ENCODE measurements at regions not wholly inside any gene's neighbourhood (a gene's known extent, or its start where the extent isn't known, plus 50 kb on each side); places are given as distances from the start of the nearest gene placed in this dataset.
"Not testable (repeated sequence)": the region's sequence is repeated elsewhere in the genome, so short reads cannot be mapped to it uniquely, and the experiment has no call there.

DNA sequence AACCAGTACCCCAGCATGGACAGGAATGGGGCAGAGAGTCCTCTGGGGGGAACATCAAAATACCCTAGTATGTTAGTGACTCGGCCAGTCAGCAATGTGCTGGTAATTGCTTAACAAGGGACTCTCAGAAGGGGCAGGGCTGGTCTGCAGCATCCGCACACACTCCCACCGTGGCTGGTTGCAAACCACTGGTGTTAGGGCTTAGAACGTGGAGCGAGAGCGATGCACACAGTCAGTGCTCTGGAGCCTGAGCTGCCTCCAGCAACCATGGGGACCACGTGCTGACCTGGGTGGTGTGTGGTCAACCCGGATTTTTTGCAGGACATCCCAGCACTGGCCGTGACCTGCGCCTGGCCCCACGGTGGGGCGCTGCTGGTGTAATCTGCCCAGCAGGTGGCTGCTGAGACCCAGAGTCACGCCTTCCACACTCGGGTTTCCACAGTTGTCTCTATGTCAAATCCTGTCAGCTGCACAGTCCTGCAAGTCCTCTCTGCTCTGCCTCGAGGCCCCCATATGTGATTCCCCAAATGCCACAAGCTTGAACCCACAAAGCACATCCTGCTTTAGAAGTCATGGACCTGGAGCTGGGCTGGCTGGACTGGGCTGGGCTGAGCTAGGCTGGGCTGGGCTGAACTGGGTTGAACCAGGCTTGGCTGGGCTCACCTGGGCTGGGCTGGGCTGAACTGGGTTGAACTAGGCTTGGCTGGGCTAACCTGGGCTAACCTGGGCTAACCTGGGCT lies 50.6 kb upstream of the GPC1 start (continued):
- TF ChIP-seq, protein P1, sequence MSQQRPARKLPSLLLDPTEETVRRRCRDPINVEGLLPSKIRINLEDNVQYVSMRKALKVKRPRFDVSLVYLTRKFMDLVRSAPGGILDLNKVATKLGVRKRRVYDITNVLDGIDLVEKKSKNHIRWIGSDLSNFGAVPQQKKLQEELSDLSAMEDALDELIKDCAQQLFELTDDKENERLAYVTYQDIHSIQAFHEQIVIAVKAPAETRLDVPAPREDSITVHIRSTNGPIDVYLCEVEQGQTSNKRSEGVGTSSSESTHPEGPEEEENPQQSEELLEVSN (IDR thresholded peaks at IDR 0.05): no peak
- TF ChIP-seq MAFK (IDR thresholded peaks at IDR 0.05; ENCODE audit: low read depth, low read length): no peak
- TF ChIP-seq TAF1 (IDR thresholded peaks at IDR 0.05; ENCODE audit: low read depth, low read length): no peak
- no peak for TF ChIP-seq SIN3A (conservative IDR thresholded peaks at IDR 0.05 in 1 of 2, IDR thresholded peaks at IDR 0.05 in 1 of 2; ENCODE audit: low read depth in 1 of 2, low read length in 2 of 2)
- TF ChIP-seq SIRT6 (IDR thresholded peaks at IDR 0.05; ENCODE audit: low read length): no peak
- TF ChIP-seq SIX5 (IDR thresholded peaks at IDR 0.05; ENCODE audit: low read depth, low read length): no peak
- no peak for TF ChIP-seq CREB1 (IDR thresholded peaks at IDR 0.05)

DNA sequence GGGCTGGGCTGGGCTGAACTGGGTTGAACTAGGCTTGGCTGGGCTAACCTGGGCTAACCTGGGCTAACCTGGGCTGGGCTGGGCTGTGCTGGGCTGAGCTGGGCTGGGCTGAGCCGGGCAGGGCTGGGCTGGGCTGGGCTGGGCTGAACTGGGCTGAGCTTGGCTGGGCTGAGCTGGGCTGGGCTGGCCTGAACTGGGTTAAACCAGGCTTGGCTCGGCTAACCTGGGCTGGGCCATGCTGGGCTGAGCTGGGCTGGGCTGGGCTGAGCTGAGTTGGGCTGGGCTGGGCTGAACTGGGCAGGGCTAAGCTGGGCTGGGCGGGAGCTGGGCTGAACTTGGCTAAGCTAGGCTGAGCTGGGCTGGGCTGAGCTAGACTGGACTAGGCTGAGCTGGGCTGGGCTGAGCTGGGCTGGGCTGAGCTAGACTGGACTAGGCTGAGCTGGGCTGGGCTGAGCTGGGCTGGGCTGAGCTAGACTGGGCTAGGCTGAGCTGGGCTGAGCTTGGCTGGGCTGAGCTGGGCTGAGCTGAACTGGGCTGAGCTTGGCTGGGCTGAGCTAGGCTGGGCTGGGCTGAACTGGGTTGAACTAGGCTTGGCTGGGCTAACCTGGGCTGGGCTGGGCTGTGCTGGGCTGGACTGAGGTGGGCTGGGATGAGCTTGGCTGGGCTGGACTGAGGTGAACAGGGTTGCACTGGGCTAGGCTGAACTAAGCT lies 49.9 kb upstream of the GPC1 start:
- H2BK15ac ChIP-seq (ENCODE audit: low read length); H3K79me1 ChIP-seq (ENCODE audit: low read depth, low read length); H2AFZ ChIP-seq (ENCODE audit: low read length); H3K18ac ChIP-seq (ENCODE audit: extremely low read depth, low read length); DNase-seq (ENCODE audit: low read depth in 1 of 2, low spot score in 2 of 2); H4K20me1 ChIP-seq (replicated peaks in 1 of 2; ENCODE audit: control insufficient read depth in 1 of 2, insufficient read depth in 2 of 2, low read length in 2 of 2); H3K14ac ChIP-seq (ENCODE audit: insufficient read length); H2AK5ac ChIP-seq (ENCODE audit: low read depth, low read length); H3K23ac ChIP-seq (ENCODE audit: insufficient read length); H3K4me2 ChIP-seq (ENCODE audit: insufficient read depth in 1 of 2, low read depth in 2 of 2, low read length in 2 of 2); POLR2A ChIA-PET (ENCODE audit: partially characterized antibody); H3K27me3 ChIP-seq (replicated peaks in 1 of 4; ENCODE audit: control insufficient read depth in 3 of 4, extremely low read depth in 1 of 4, insufficient read depth in 3 of 4, low read length in 3 of 4); H3K9me3 ChIP-seq (ENCODE audit: insufficient read depth in 2 of 2, low read depth in 1 of 2, low read length in 1 of 2); H4K8ac ChIP-seq (ENCODE audit: extremely low read depth, insufficient read depth, low read length); FAIRE-seq; H2BK20ac ChIP-seq (ENCODE audit: low read length); H3K23me2 ChIP-seq (ENCODE audit: low read depth, low read length); H3K56ac ChIP-seq (replicated peaks; ENCODE audit: insufficient read length, low read depth, low read length); H3K4me1 ChIP-seq (replicated peaks in 1 of 4; ENCODE audit: control insufficient read depth in 3 of 4, insufficient read depth in 4 of 4, low read length in 3 of 4); H3K36me3 ChIP-seq (ENCODE audit: control insufficient read depth in 2 of 4, insufficient read depth in 4 of 4, low read length in 3 of 4); H2BK12ac ChIP-seq (ENCODE audit: low read depth, low read length); H2BK120ac ChIP-seq (replicated peaks; ENCODE audit: low read depth, low read length); H3K27ac ChIP-seq (ENCODE audit: low read depth, low read length); H3K79me2 ChIP-seq (ENCODE audit: control insufficient read depth in 1 of 2, insufficient read depth in 2 of 2, low read length in 2 of 2); H2BK5ac ChIP-seq (ENCODE audit: low read depth, low read length); H3K9ac ChIP-seq (replicated peaks in 1 of 4; ENCODE audit: extremely low read depth in 1 of 4, low read depth in 3 of 4, low read length in 3 of 4); H3K4ac ChIP-seq (replicated peaks; ENCODE audit: insufficient read length, low read depth, low read length); H4K91ac ChIP-seq (replicated peaks; ENCODE audit: insufficient read length, low read length); H4K5ac ChIP-seq (ENCODE audit: insufficient read length, low read depth, low read length); H3K4me3 ChIP-seq (ENCODE audit: extremely low read depth in 1 of 4, insufficient read depth in 2 of 4, low read depth in 3 of 4, low read length in 4 of 4): not testable (repeated sequence)
- 100% methylated on average over 1 of the region's 3 CpGs; no CpG with 5 or more reads in 1 of the 2 experiments for WGBS, 2 experiments (ENCODE audit: extremely low coverage in 1 of 2, insufficient coverage in 1 of 2, insufficient read length in 1 of 2, insufficient replicate concordance in 2 of 2, low coverage in 1 of 2, low lambda C conversion rate in 2 of 2, missing lambda C conversion rate in 1 of 2)
- CTCF ChIA-PET (ENCODE audit: partially characterized antibody): interaction anchor here (0.6 to 1.0 kb wide), 2 partner anchors 111 to 122 kb away, joined by 3 read pairs; no protein-coding TSS in a partner anchor

All from H1 (cell line).